Natural killer cell (primary cell): ENCODE measurements at regions not wholly inside any gene's neighbourhood (a gene's known extent, or its start where the extent isn't known, plus 50 kb on each side); places are given as distances from the start of the nearest gene placed in this dataset.

Experiments
- ATAC-seq, 3 donors: fragments of 150-1000 bp in 2 of 3; fragments of 200-7000 bp in 1 of 3; cut with Tn5 transposase; 1 replicate in 1 of 3; 2 replicates in 2 of 3; pipeline ENCODE4 v1.10.0; 2021; ENCODE audit warnings: mild to moderate bottlenecking in 2 of 3, moderate library complexity in 2 of 3
- DNase-seq, 2 donors: peaks; one replicate each; pipeline versions ENCODE4 v3.0.0 to v3.0.0-alpha.2; 2013 to 2021; ENCODE audit warnings: mixed read lengths in 1 of 2
- H3K27ac ChIP-seq: one replicate; pipeline ENCODE4 v1.5.1; 2013; ENCODE audit warnings: mild to moderate bottlenecking, low read length
- H3K27me3 ChIP-seq: one replicate; pipeline ENCODE4 v1.6.1; 2013; ENCODE audit warnings: low read length; ENCODE audit not compliant: control insufficient read depth, insufficient read depth
- H3K36me3 ChIP-seq: one replicate; pipeline ENCODE4 v1.6.1; 2013; ENCODE audit warnings: low read length; ENCODE audit not compliant: control insufficient read depth, insufficient read depth
- H3K4me1 ChIP-seq: one replicate; pipeline ENCODE4 v1.6.1; 2013; ENCODE audit warnings: low read length; ENCODE audit not compliant: control insufficient read depth, insufficient read depth
- H3K4me3 ChIP-seq: one replicate; pipeline ENCODE4 v1.5.1; 2013; ENCODE audit warnings: low read length
- H3K9me3 ChIP-seq: one replicate; pipeline ENCODE4 v1.6.1; 2013; ENCODE audit warnings: low read length; ENCODE audit not compliant: control insufficient read depth, insufficient read depth
- H3K27ac Mint-ChIP-seq, 2 donors: one replicate each; pipeline ENCODE4 v1.8.0; 2022; ENCODE audit warnings: mild to moderate bottlenecking in 2 of 2, mixed read lengths in 2 of 2, moderate library complexity in 1 of 2
- H3K27me3 Mint-ChIP-seq, 2 donors: one replicate each; pipeline ENCODE4 v1.8.0; 2022; ENCODE audit warnings: low read depth in 2 of 2, mixed read lengths in 2 of 2
- H3K36me3 Mint-ChIP-seq: one replicate; pipeline ENCODE4 v1.8.0; 2022; ENCODE audit warnings: mixed read lengths
- H3K4me1 Mint-ChIP-seq, 2 donors: one replicate each; pipeline ENCODE4 v1.8.0; 2022; ENCODE audit warnings: mixed read lengths in 2 of 2
- H3K4me3 Mint-ChIP-seq: one replicate; pipeline ENCODE4 v1.8.0; 2022; ENCODE audit warnings: mild to moderate bottlenecking, moderate library complexity, mixed read lengths
- H3K9me3 Mint-ChIP-seq, 2 donors: one replicate each; pipeline ENCODE4 v1.8.0; 2022; ENCODE audit warnings: mixed read lengths in 2 of 2
- CTCF ChIP-seq: fragments of 200-600 bp; IDR thresholded peaks from one replicate; pipeline ENCODE4 v1.8.0; 2022; ENCODE audit warnings: antibody characterized with exemption
- WGBS: methylation state at CpG from one replicate; pipeline ENCODE4 v1.1.7; 2013; ENCODE audit warnings: missing lambda C conversion rate; ENCODE audit not compliant: insufficient coverage; 5-methylcytosine and 5-hydroxymethylcytosine counted together
- intact Hi-C: fragments of 100-400 bp; cut with micrococcal nuclease; formaldehyde crosslinking; loops from one replicate; pipeline ENCODE4 v1.14.2; 2022

GRCh38 chr2:138960191-138960590 lies 180.0 kb upstream of the NXPH2 start:
- no peak overlapping the region for H3K4me3 ChIP-seq
- no peak for TF ChIP-seq CTCF
- peaks cover 20 to 28% of the 10 kb centered on the region in 2 donors for H3K9me3 Mint-ChIP-seq
- H3K36me3 ChIP-seq, result no peaks in the 10 kb centered on the region
- ATAC-seq (no peak), DNase-seq (no peak)
- no peak overlapping the region for H3K27ac Mint-ChIP-seq
- H3K4me1 ChIP-seq, result no peaks in the 10 kb centered on the region
- H3K36me3 Mint-ChIP-seq, result peaks cover 5% of the 10 kb centered on the region
- no peak overlapping the region for H3K27ac ChIP-seq
- peaks cover 6% of the 10 kb centered on the region for H3K9me3 ChIP-seq
- intact Hi-C loops, result no loop called here
- WGBS, result 96% methylated on average over 2 of the region's 4 CpGs
- H3K27me3 ChIP-seq, result no peaks in the 10 kb centered on the region
- no peak overlapping the region for H3K4me3 Mint-ChIP-seq
- H3K27me3 Mint-ChIP-seq, result no peaks in the 10 kb centered on the region
- H3K4me1 Mint-ChIP-seq, result no peaks in the 10 kb centered on the region

GRCh38 chr2:138959031-138959430 lies 178.8 kb upstream of the NXPH2 start:
- Histone ChIP-seq H3K36me3 (no peaks in the 10 kb centered on the region), H3K4me1 (no peaks in the 10 kb centered on the region), H3K9me3 (peaks cover 5% of the 10 kb centered on the region), H3K27me3 (no peaks in the 10 kb centered on the region), H3K4me3 (no peak overlapping the region), H3K27ac (no peak overlapping the region)
- H3K9me3 Mint-ChIP-seq, result peaks cover 16 to 22% of the 10 kb centered on the region in 2 donors
- no peak for DNase-seq
- H3K4me3 Mint-ChIP-seq, result no peak overlapping the region
- ATAC-seq, result no peak
- H3K27me3 Mint-ChIP-seq, result no peaks in the 10 kb centered on the region
- H3K4me1 Mint-ChIP-seq, result no peaks in the 10 kb centered on the region
- WGBS, result no CpG with 5 or more reads among the region's 2 CpGs
- intact Hi-C loops, result no loop called here
- TF ChIP-seq CTCF, result no peak
- no peak overlapping the region for H3K27ac Mint-ChIP-seq
- peaks cover 5% of the 10 kb centered on the region for H3K36me3 Mint-ChIP-seq

- H3K4me1 ChIP-seq, result no peaks in the 10 kb centered on the region
- Mint-ChIP-seq H3K4me1 (no peaks in the 10 kb centered on the region), H3K36me3 (peaks cover 5% of the 10 kb centered on the region), H3K4me3 (no peak overlapping the region), H3K9me3 (peaks cover 12 to 26% of the 10 kb centered on the region in 2 donors), H3K27me3 (no peaks in the 10 kb centered on the region), H3K27ac (no peak overlapping the region)
- H3K9me3 ChIP-seq, result no peaks in the 10 kb centered on the region
- TF ChIP-seq CTCF, result no peak
- intact Hi-C loops, result no loop called here
- H3K27me3 ChIP-seq, result no peaks in the 10 kb centered on the region
- H3K27ac ChIP-seq, result no peak overlapping the region
- ATAC-seq (no peak), DNase-seq (no peak)
- 40% methylated on average over 1 of the region's 2 CpGs for WGBS
- no peaks in the 10 kb centered on the region for H3K36me3 ChIP-seq
- no peak overlapping the region for H3K4me3 ChIP-seq
Observed at GRCh38 chr2:138956116-138956515, 175.9 kb upstream of the NXPH2 start.

GRCh38 chr2:138950486-138950885 lies 170.3 kb upstream of the NXPH2 start:
- H3K9me3 Mint-ChIP-seq, result peaks cover 12 to 21% of the 10 kb centered on the region in 2 donors
- WGBS, result 90% methylated on average over 2 of the region's 2 CpGs
- no peaks in the 10 kb centered on the region for H3K36me3 ChIP-seq
- no peak for TF ChIP-seq CTCF
- no peak overlapping the region for H3K4me3 Mint-ChIP-seq
- no peak overlapping the region for H3K4me3 ChIP-seq
- no peaks in the 10 kb centered on the region for H3K4me1 Mint-ChIP-seq
- H3K27ac Mint-ChIP-seq, result no peak overlapping the region
- H3K4me1 ChIP-seq, result no peaks in the 10 kb centered on the region
- intact Hi-C loops, result no loop called here
- H3K9me3 ChIP-seq, result no peaks in the 10 kb centered on the region
- no peak for DNase-seq
- no peak for ATAC-seq
- peaks cover 4% of the 10 kb centered on the region for H3K36me3 Mint-ChIP-seq
- no peaks in the 10 kb centered on the region for H3K27me3 Mint-ChIP-seq
- no peak overlapping the region for H3K27ac ChIP-seq
- H3K27me3 ChIP-seq, result no peaks in the 10 kb centered on the region
